ENCODE measurements at regions not wholly inside any gene's neighbourhood (a gene's known extent, or its start where the extent isn't known, plus 50 kb on each side); places are given as distances from the start of the nearest gene placed in this dataset.
"Not testable (repeated sequence)": the region's sequence is repeated elsewhere in the genome, so short reads cannot be mapped to it uniquely, and the experiment has no call there.

DNA sequence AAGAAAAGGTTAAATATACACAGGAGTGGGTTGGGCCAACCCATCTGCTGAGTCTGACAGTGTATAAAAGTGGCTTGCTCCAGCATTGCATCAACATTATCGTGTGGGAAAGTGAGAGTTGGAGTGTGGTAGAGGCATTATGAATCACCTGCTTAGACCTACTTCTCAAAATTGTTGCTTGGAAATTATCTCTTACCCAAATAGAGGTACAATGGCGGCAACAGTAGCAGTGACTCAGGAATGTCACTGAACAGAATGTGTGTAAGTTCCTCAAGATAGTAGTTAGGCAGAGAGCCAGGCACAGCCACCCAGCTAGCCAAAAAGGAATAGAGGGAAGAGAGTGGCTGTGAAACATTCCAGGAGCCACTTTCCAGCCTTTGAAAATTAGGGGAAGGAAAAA is 616.0 kb downstream of the NUP35 start:
- Mint-ChIP-seq H3K36me3 (no peaks in the 10 kb centered on the region), H3K27me3 (no peaks in the 10 kb centered on the region), H3K4me3 (no peak overlapping the region), H3K9me3 (peaks cover 3 to 19% (median 13%) of the 10 kb centered on the region in 3 donors), H3K27ac (no peak overlapping the region), H3K4me1 (no peaks in the 10 kb centered on the region)
- Histone ChIP-seq H3K4me3 (ENCODE audit: control insufficient read depth in 1 of 2, extremely low read depth in 1 of 2, low read length in 1 of 2) (no peak overlapping the region), H3K27ac (ENCODE audit: low read length) (no peak overlapping the region), H3K36me3 (ENCODE audit: control insufficient read depth in 2 of 2, extremely low read depth in 1 of 2, insufficient read depth in 1 of 2, low read length in 1 of 2) (no peaks in the 10 kb centered on the region), H3K9me3 (no peaks in the 10 kb centered on the region), H3K27me3 (replicated peaks in 1 of 2; ENCODE audit: control insufficient read depth in 2 of 2, extremely low read depth in 1 of 2, insufficient read depth in 2 of 2, low read length in 1 of 2) (no peaks in the 10 kb centered on the region), H3K4me1 (ENCODE audit: control insufficient read depth in 1 of 2, extremely low read depth in 1 of 2, insufficient read depth in 2 of 2, low read length in 2 of 2) (no peaks in the 10 kb centered on the region)
- ATAC-seq (replicated peaks in 1 of 4) (no peak), DNase-seq (no peak)
- POLR2A ChIA-PET = interaction anchor here in 1 of 2 donors (0.7 kb wide), 1 partner anchor 1335 kb away, joined by 3 read pairs; no protein-coding TSS in a partner anchor
- WGBS (ENCODE audit: insufficient coverage) = 100% methylated on average over 1 of the region's 2 CpGs
- CTCF ChIA-PET = no interaction called here

DNA sequence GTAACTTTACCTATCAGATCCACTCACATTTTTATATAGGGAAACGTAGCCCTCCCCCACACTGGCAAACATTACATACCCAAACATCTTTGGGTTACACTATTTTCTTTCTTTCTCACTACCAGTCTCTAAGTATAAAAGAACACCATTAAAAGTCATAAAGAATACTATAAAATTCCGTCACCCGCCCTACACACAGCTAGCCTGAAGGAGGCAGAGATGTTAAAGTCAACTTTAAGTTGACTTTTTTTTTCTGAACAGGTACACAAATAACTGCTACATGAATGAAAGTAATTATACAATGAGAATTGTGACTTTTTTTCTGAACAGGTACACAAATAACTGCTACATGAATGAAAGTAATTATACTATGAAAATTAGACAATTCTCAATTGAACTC is 628.3 kb downstream of the NUP35 start:
- Histone ChIP-seq H3K4me1 (ENCODE audit: control insufficient read depth in 1 of 2, extremely low read depth in 1 of 2, insufficient read depth in 2 of 2, low read length in 2 of 2) (no peaks in the 10 kb centered on the region), H3K27ac (ENCODE audit: low read length) (no peak overlapping the region), H3K36me3 (ENCODE audit: control insufficient read depth in 2 of 2, extremely low read depth in 1 of 2, insufficient read depth in 1 of 2, low read length in 1 of 2) (no peaks in the 10 kb centered on the region), H3K27me3 (replicated peaks in 1 of 2; ENCODE audit: control insufficient read depth in 2 of 2, extremely low read depth in 1 of 2, insufficient read depth in 2 of 2, low read length in 1 of 2) (no peaks in the 10 kb centered on the region), H3K4me3 (ENCODE audit: control insufficient read depth in 1 of 2, extremely low read depth in 1 of 2, low read length in 1 of 2) (no peak overlapping the region), H3K9me3 (no peaks in the 10 kb centered on the region)
- Mint-ChIP-seq H3K4me3 (no peak overlapping the region), H3K9me3 (peaks cover 6 to 21% (median 9%) of the 10 kb centered on the region in 3 donors), H3K36me3 (no peaks in the 10 kb centered on the region), H3K27me3 (no peaks in the 10 kb centered on the region), H3K27ac (no peak overlapping the region), H3K4me1 (no peaks in the 10 kb centered on the region)
- no CpG with 5 or more reads among the region's 3 CpGs for WGBS (ENCODE audit: insufficient coverage)
- ChIA-PET POLR2A (no interaction called here), CTCF (no interaction called here)
- ATAC-seq (replicated peaks in 1 of 4) (no peak), DNase-seq (no peak)

DNA sequence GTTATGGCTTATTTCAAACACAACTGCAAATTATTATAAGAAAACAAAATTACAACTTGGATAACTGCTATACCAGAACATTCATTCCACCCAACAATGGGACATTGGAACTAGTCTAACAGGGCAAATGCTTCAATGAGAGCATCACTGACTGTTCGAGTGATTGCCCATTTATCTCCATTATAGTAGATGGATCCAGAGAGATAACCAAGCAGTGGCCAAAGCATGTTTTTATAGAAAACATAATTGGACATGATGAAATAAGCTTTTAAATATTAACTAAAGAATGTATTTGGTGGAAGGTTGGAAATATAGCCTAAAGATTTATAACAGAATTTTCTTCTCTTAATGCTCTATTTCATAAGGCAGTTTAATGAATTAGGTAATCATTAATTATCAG is 634.8 kb downstream of the NUP35 start:
- H3K4me3 Mint-ChIP-seq = no peak overlapping the region

DNA sequence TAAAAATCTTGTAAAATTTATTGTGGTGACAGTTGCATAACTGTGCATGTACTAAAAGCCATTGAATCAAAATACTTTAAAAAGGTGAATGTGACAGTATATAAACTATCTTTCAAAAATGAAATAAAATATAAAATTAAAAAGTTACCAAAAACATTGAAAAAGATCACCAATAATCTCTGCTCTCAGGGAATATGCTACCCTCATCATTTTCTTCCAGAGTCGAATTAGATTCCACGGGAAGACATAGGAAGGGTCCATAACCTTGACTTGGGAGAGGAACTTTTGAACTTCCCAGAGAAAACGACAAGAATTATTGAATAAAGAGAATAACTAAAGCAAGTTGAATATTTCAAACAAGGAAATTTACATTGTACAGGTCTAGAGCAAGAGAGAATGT is 649.5 kb downstream of the NUP35 start:
- Mint-ChIP-seq H3K27me3 (no peaks in the 10 kb centered on the region), H3K4me3 (no peak overlapping the region), H3K4me1 (no peaks in the 10 kb centered on the region), H3K36me3 (no peaks in the 10 kb centered on the region), H3K27ac (no peak overlapping the region), H3K9me3 (peaks cover 4 to 21% (median 8%) of the 10 kb centered on the region in 3 donors)
- Histone ChIP-seq H3K4me3 (ENCODE audit: control insufficient read depth in 1 of 2, extremely low read depth in 1 of 2, low read length in 1 of 2) (no peak overlapping the region), H3K9me3 (peaks cover 2% of the 10 kb centered on the region), H3K4me1 (ENCODE audit: control insufficient read depth in 1 of 2, extremely low read depth in 1 of 2, insufficient read depth in 2 of 2, low read length in 2 of 2) (no peaks in the 10 kb centered on the region), H3K27me3 (replicated peaks in 1 of 2; ENCODE audit: control insufficient read depth in 2 of 2, extremely low read depth in 1 of 2, insufficient read depth in 2 of 2, low read length in 1 of 2) (no peaks in the 10 kb centered on the region), H3K27ac (ENCODE audit: low read length) (no peak overlapping the region), H3K36me3 (ENCODE audit: control insufficient read depth in 2 of 2, extremely low read depth in 1 of 2, insufficient read depth in 1 of 2, low read length in 1 of 2) (no peaks in the 10 kb centered on the region)
- no CpG with 5 or more reads among the region's 3 CpGs for WGBS (ENCODE audit: insufficient coverage)
- DNase-seq = no peak
- no peak for ATAC-seq (replicated peaks in 1 of 4)
- CTCF ChIA-PET = no interaction called here
- POLR2A ChIA-PET = no interaction called here

More for the DNA sequence above, 634.8 kb downstream of the NUP35 start:
- no peak overlapping the region for H3K27ac Mint-ChIP-seq
- DNase-seq (no peak), ATAC-seq (replicated peaks in 1 of 4) (no peak)
- peaks cover 4% of the 10 kb centered on the region for H3K9me3 ChIP-seq
- no peaks in the 10 kb centered on the region for H3K27me3 Mint-ChIP-seq
- H3K9me3 Mint-ChIP-seq = peaks cover 0 to 18% (median 0%) of the 10 kb centered on the region in 3 donors
- H3K36me3 Mint-ChIP-seq = no peaks in the 10 kb centered on the region
- no peaks in the 10 kb centered on the region for H3K27me3 ChIP-seq (replicated peaks in 1 of 2; ENCODE audit: control insufficient read depth in 2 of 2, extremely low read depth in 1 of 2, insufficient read depth in 2 of 2, low read length in 1 of 2)
- H3K4me3 ChIP-seq (ENCODE audit: control insufficient read depth in 1 of 2, extremely low read depth in 1 of 2, low read length in 1 of 2) = no peak overlapping the region
- H3K4me1 ChIP-seq (ENCODE audit: control insufficient read depth in 1 of 2, extremely low read depth in 1 of 2, insufficient read depth in 2 of 2, low read length in 2 of 2) = no peaks in the 10 kb centered on the region
- H3K27ac ChIP-seq (ENCODE audit: low read length) = no peak overlapping the region
- WGBS (ENCODE audit: insufficient coverage) = no CpG with 5 or more reads among the region's 1 CpG
- no peaks in the 10 kb centered on the region for H3K4me1 Mint-ChIP-seq
- ChIA-PET POLR2A (no interaction called here), CTCF (no interaction called here)
- no peaks in the 10 kb centered on the region for H3K36me3 ChIP-seq (ENCODE audit: control insufficient read depth in 2 of 2, extremely low read depth in 1 of 2, insufficient read depth in 1 of 2, low read length in 1 of 2)

DNA sequence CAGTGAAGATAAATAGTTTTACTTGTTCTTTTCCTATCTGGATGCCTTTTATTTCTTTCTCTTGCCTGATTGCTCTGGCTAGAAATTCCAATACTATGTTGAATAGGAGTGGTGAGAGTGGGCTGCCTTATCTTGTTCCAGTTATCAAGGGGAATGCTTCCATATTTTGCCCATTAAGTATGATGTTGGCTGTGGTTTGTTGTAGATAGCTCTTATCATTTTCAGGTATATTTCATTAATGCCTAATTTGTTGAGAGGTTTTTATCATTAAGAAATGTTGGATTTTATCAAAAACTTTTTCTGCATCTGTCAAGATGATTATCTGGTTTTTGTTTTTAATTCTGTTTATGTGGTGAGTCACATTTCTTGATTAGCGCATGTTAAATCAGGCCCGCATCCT is 655.8 kb downstream of the NUP35 start:
- Histone ChIP-seq H3K27me3 (replicated peaks in 1 of 2; ENCODE audit: control insufficient read depth in 2 of 2, extremely low read depth in 1 of 2, insufficient read depth in 2 of 2, low read length in 1 of 2) (no peaks in the 10 kb centered on the region), H3K27ac (ENCODE audit: low read length) (no peak overlapping the region), H3K9me3 (peaks cover 3% of the 10 kb centered on the region), H3K4me1 (ENCODE audit: control insufficient read depth in 1 of 2, extremely low read depth in 1 of 2, insufficient read depth in 2 of 2, low read length in 2 of 2) (no peaks in the 10 kb centered on the region), H3K36me3 (ENCODE audit: control insufficient read depth in 2 of 2, extremely low read depth in 1 of 2, insufficient read depth in 1 of 2, low read length in 1 of 2) (no peaks in the 10 kb centered on the region), H3K4me3 (ENCODE audit: control insufficient read depth in 1 of 2, extremely low read depth in 1 of 2, low read length in 1 of 2) (no peak overlapping the region)
- ChIA-PET POLR2A (no interaction called here), CTCF (no interaction called here)
- Mint-ChIP-seq H3K4me1 (no peaks in the 10 kb centered on the region), H3K27ac (no peak overlapping the region), H3K36me3 (no peaks in the 10 kb centered on the region), H3K9me3 (peaks cover 10 to 13% (median 11%) of the 10 kb centered on the region in 3 donors), H3K27me3 (no peaks in the 10 kb centered on the region), H3K4me3 (no peak overlapping the region)
- no peak for ATAC-seq (replicated peaks in 1 of 4)
- DNase-seq = no peak
- 83% methylated on average over 1 of the region's 2 CpGs for WGBS (ENCODE audit: insufficient coverage)

DNA sequence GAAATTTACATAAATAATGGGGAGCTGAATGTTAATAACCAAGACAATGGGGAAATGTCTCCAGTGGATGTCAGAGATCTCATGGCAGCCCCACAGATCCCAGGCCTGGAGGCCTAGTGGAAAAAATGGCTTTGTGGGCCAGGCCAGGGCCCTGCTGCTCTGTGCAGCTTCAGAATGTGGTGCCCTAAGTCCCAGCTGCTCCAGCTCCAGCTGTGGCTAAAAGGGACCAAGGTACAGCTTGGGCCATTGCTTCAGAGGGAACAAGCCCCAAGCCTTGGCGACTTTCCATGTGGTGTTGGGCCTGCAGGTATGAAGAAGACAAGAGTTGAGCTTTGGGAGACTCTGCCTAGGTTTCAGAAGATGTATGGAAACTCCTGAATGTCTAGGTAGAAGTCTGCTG is 658.2 kb downstream of the NUP35 start:
- H3K9me3 ChIP-seq = peaks cover 3% of the 10 kb centered on the region
- Mint-ChIP-seq H3K27ac (no peak overlapping the region), H3K27me3 (no peaks in the 10 kb centered on the region), H3K36me3 (no peaks in the 10 kb centered on the region), H3K4me3 (no peak overlapping the region), H3K9me3 (peaks cover 5 to 10% (median 7%) of the 10 kb centered on the region in 3 donors), H3K4me1 (no peaks in the 10 kb centered on the region)
- ChIA-PET POLR2A (no interaction called here), CTCF (no interaction called here)
- DNase-seq (no peak), ATAC-seq (replicated peaks in 1 of 4) (no peak)
- H3K4me3 ChIP-seq (ENCODE audit: control insufficient read depth in 1 of 2, extremely low read depth in 1 of 2, low read length in 1 of 2) = no peak overlapping the region
- H3K36me3 ChIP-seq (ENCODE audit: control insufficient read depth in 2 of 2, extremely low read depth in 1 of 2, insufficient read depth in 1 of 2, low read length in 1 of 2) = no peaks in the 10 kb centered on the region
- no peak overlapping the region for H3K27ac ChIP-seq (ENCODE audit: low read length)
- H3K4me1 ChIP-seq (ENCODE audit: control insufficient read depth in 1 of 2, extremely low read depth in 1 of 2, insufficient read depth in 2 of 2, low read length in 2 of 2) = no peaks in the 10 kb centered on the region
- no peaks in the 10 kb centered on the region for H3K27me3 ChIP-seq (replicated peaks in 1 of 2; ENCODE audit: control insufficient read depth in 2 of 2, extremely low read depth in 1 of 2, insufficient read depth in 2 of 2, low read length in 1 of 2)
- WGBS (ENCODE audit: insufficient coverage) = 20% methylated on average over 1 of the region's 1 CpG

DNA sequence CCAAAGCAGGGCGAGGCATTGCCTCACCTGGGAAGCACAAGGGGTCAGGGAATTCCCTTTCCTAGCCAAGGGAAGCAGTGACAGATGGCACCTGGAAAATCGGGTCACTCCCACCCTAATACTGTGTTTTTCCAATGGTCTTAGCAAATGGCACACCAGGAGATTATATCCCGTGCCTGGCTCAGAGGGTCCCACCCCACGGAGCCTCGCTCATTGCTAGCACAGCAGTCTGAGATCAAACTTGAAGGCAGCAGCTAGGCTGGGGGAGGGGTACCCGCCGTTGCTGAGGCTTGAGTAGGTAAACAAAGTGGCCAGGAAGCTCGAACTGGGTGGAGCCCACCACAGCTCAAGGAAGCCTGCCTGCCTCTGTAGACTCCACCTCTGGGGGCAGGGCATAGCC is 664.6 kb downstream of the NUP35 start:
- H3K27me3 Mint-ChIP-seq; ATAC-seq (replicated peaks in 1 of 4); CTCF ChIA-PET; H3K9me3 ChIP-seq; H3K27ac Mint-ChIP-seq; H3K4me3 ChIP-seq (ENCODE audit: control insufficient read depth in 1 of 2, extremely low read depth in 1 of 2, low read length in 1 of 2); POLR2A ChIA-PET; H3K27ac ChIP-seq (ENCODE audit: low read length); H3K27me3 ChIP-seq (replicated peaks in 1 of 2; ENCODE audit: control insufficient read depth in 2 of 2, extremely low read depth in 1 of 2, insufficient read depth in 2 of 2, low read length in 1 of 2); H3K36me3 ChIP-seq (ENCODE audit: control insufficient read depth in 2 of 2, extremely low read depth in 1 of 2, insufficient read depth in 1 of 2, low read length in 1 of 2); H3K4me1 Mint-ChIP-seq; H3K4me3 Mint-ChIP-seq; H3K36me3 Mint-ChIP-seq; DNase-seq; H3K4me1 ChIP-seq (ENCODE audit: control insufficient read depth in 1 of 2, extremely low read depth in 1 of 2, insufficient read depth in 2 of 2, low read length in 2 of 2): not testable (repeated sequence)
- 70% methylated on average over 6 of the region's 8 CpGs for WGBS (ENCODE audit: insufficient coverage)
- H3K9me3 Mint-ChIP-seq = peaks cover 6 to 14% (median 10%) of the 10 kb centered on the region in 3 donors
